Smooth muscle cell (in vitro differentiated cells): ENCODE measurements at regions not wholly inside any gene's neighbourhood (a gene's known extent, or its start where the extent isn't known, plus 50 kb on each side); places are given as distances from the start of the nearest gene placed in this dataset.

Experiments
- DNase-seq: peaks from one replicate; lab custom pipeline; 2025; ENCODE audit not compliant: unreplicated experiment; lab: John Stamatoyannopoulos, UW
- H2AFZ ChIP-seq: fragments of 200-600 bp; sonication (generic); 2 replicates; pipeline ENCODE4 v1.6.0; 2016; ENCODE audit warnings: antibody characterized with exemption, low read depth, mild to moderate bottlenecking
- H3F3A ChIP-seq: fragments of 200-600 bp; sonication (generic); 2 replicates; pipeline ENCODE4 v1.6.0; 2017; ENCODE audit warnings: antibody characterized with exemption, low read depth
- H3K27ac ChIP-seq: fragments of 200-600 bp; sonication (generic); 2 replicates; pipeline ENCODE4 v1.5.1; 2016; ENCODE audit warnings: low read depth, mild to moderate bottlenecking
- H3K27me3 ChIP-seq: fragments of 200-600 bp; sonication (generic); 2 replicates; pipeline ENCODE4 v1.6.1; 2016; ENCODE audit warnings: low read depth, mild to moderate bottlenecking
- H3K36me3 ChIP-seq: fragments of 200-600 bp; sonication (generic); 2 replicates; pipeline ENCODE4 v1.5.1; 2016; ENCODE audit warnings: low read depth
- H3K4me1 ChIP-seq: fragments of 200-600 bp; sonication (generic); 2 replicates; pipeline ENCODE4 v1.5.1; 2016; ENCODE audit warnings: low read depth
- H3K4me2 ChIP-seq: fragments of 200-600 bp; sonication (generic); 2 replicates; pipeline ENCODE4 v1.6.0; 2016; ENCODE audit warnings: mild to moderate bottlenecking
- H3K4me3 ChIP-seq: fragments of 200-600 bp; sonication (generic); 2 replicates; pipeline ENCODE4 v1.5.1; 2016; ENCODE audit warnings: mild to moderate bottlenecking
- H3K79me2 ChIP-seq: fragments of 200-600 bp; sonication (generic); 2 replicates; pipeline ENCODE4 v1.6.0; 2016; ENCODE audit warnings: low read depth, mild to moderate bottlenecking
- H3K9ac ChIP-seq: fragments of 200-600 bp; sonication (generic); 2 replicates; pipeline ENCODE4 v1.6.0; 2016; ENCODE audit warnings: low read depth
- H3K9me3 ChIP-seq: fragments of 200-600 bp; sonication (generic); replicated peaks from 2 replicates; pipeline ENCODE4 v1.5.1; 2016; ENCODE audit warnings: low read depth
- H4K20me1 ChIP-seq: fragments of 200-600 bp; sonication (generic); 2 replicates; pipeline ENCODE4 v1.6.0; 2016; ENCODE audit warnings: low read depth
- WGBS: methylation state at CpG from one replicate; pipeline ENCODE4 v1.1.7; 2016; ENCODE audit warnings: low lambda C conversion rate; 5-methylcytosine and 5-hydroxymethylcytosine counted together
- TF ChIP-seq, protein P1 (sequence below): fragments of 200-600 bp; sonication (generic); IDR thresholded peaks from 2 replicates; pipeline ENCODE4 v1.5.1; 2017; ENCODE audit warnings: borderline replicate concordance, mild to moderate bottlenecking, antibody characterized with exemption; ENCODE audit not compliant: insufficient read depth, poor library complexity, severe bottlenecking

DNA sequence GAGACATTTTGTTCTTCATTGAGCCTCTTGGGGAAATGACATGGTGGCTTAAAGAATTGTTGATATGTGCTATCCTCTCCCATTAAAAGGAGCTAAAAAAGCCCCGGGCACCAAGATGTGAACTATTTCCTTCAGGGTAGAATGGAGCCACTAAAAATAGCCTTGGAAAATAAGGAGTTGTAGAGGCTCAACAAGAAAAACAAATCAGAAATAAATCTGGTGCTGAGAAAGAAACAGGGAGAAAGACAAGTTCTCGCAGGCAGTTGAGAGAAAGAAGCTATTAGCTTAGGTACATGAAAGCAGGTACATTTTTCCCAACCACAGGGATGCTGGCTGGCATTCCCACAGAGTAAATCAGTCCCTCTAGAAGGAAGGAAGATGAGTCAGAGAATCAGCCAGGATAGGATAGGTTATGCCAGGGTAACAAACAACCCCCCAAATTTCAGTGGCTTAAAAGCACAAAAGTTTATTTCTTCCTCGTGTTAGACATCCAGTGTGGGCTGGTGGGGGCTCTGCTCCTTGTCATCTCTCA lies 134.6 kb upstream of the ADRA1B start:
- H3K4me3 ChIP-seq, result no peak overlapping the region
- peak overlapping the region; percentile 48 for H3K27ac ChIP-seq
- H3K4me1 ChIP-seq, result no peaks in the 10 kb centered on the region
- H3F3A ChIP-seq, result no peaks in the 10 kb centered on the region
- no peak overlapping the region for H3K4me2 ChIP-seq
- DNase-seq, result no peak
- no peaks in the 10 kb centered on the region for H3K36me3 ChIP-seq
- 63% methylated on average over 3 of the region's 3 CpGs for WGBS
- H3K79me2 ChIP-seq, result no peaks in the 10 kb centered on the region
- TF ChIP-seq, protein P1, sequence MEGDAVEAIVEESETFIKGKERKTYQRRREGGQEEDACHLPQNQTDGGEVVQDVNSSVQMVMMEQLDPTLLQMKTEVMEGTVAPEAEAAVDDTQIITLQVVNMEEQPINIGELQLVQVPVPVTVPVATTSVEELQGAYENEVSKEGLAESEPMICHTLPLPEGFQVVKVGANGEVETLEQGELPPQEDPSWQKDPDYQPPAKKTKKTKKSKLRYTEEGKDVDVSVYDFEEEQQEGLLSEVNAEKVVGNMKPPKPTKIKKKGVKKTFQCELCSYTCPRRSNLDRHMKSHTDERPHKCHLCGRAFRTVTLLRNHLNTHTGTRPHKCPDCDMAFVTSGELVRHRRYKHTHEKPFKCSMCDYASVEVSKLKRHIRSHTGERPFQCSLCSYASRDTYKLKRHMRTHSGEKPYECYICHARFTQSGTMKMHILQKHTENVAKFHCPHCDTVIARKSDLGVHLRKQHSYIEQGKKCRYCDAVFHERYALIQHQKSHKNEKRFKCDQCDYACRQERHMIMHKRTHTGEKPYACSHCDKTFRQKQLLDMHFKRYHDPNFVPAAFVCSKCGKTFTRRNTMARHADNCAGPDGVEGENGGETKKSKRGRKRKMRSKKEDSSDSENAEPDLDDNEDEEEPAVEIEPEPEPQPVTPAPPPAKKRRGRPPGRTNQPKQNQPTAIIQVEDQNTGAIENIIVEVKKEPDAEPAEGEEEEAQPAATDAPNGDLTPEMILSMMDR, result no peak
- H2AFZ ChIP-seq, result no peak overlapping the region
- peaks cover 11% of the 10 kb centered on the region for H3K27me3 ChIP-seq
- H4K20me1 ChIP-seq, result no peaks in the 10 kb centered on the region
- H3K9me3 ChIP-seq, result no peaks in the 10 kb centered on the region
- no peak overlapping the region for H3K9ac ChIP-seq

DNA sequence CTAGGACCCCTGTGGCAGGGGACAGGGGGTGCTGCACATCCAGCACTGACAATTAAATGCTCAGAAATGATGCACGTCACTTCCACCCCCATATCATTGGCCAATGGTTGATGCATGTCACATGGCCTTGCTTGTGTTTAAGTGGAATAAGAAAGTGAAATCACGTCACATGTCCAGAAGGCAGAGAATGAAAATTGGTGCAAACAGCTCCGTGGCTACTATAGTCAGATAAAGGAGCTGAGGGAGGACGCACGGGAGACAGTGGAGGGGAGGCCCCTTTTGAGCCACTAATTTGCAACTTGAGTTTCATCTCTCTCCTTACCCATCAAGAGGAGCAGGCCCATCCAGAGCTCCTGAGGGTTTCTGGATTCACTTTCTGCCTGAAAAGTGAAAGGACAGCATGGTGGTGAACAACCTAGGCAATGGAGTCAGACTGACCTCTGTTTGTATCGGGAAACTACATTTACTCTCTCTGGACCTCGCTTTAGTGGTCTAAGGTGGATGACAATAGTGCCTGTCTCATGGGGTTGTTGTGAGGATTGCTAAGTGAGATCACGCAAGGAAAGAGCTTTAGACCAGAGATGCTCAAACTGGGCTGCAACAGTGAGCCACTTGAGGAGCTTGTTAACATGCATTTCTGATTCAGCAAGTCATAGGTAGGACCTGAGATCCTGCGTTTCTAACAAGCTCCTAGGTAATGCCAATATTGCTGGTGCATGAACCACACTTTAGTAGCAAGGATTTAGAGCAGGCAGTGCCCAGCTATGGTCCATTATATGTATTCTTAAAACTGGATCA lies 133.9 kb upstream of the ADRA1B start:
- Histone ChIP-seq H2AFZ (no peak overlapping the region), H3K9ac (no peak overlapping the region), H3F3A (no peaks in the 10 kb centered on the region), H3K4me1 (no peaks in the 10 kb centered on the region), H3K9me3 (no peaks in the 10 kb centered on the region), H4K20me1 (no peaks in the 10 kb centered on the region), H3K79me2 (no peaks in the 10 kb centered on the region), H3K4me3 (no peak overlapping the region), H3K27me3 (peaks cover 11% of the 10 kb centered on the region), H3K27ac (no peak overlapping the region), H3K36me3 (no peaks in the 10 kb centered on the region), H3K4me2 (no peak overlapping the region)
- no peak for DNase-seq
- 92% methylated on average over 9 of the region's 9 CpGs for WGBS
- TF ChIP-seq, protein P1, result no peak

DNA sequence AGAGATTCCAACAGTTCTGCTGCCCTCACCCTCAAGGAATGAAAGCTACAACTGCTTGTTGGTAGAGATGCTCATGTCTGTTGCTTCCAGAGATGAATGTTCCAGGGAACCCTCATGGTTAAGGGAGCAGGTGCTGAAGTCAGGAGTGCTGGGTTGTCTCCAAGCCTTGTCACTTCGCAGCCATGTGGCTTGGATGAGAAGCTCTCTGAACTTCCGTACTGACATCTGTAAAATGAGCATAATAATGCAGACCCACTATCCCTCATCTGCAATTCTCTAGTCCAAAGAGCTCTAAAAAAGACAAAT lies 133.3 kb upstream of the ADRA1B start:
- no peak for DNase-seq
- no peaks in the 10 kb centered on the region for H3K9me3 ChIP-seq
- no peak overlapping the region for H3K27ac ChIP-seq
- H3K36me3 ChIP-seq, result no peaks in the 10 kb centered on the region
- H3K4me2 ChIP-seq, result no peak overlapping the region
- 100% methylated on average over 2 of the region's 2 CpGs for WGBS
- H3K79me2 ChIP-seq, result no peaks in the 10 kb centered on the region
- no peaks in the 10 kb centered on the region for H4K20me1 ChIP-seq
- no peak overlapping the region for H3K9ac ChIP-seq
- TF ChIP-seq, protein P1, result no peak
- no peak overlapping the region for H2AFZ ChIP-seq
- H3K4me1 ChIP-seq, result no peaks in the 10 kb centered on the region
- no peak overlapping the region for H3K4me3 ChIP-seq
- no peaks in the 10 kb centered on the region for H3F3A ChIP-seq
- peaks cover 11% of the 10 kb centered on the region for H3K27me3 ChIP-seq
